WERI-Rb-1 (cell line): ENCODE measurements at regions not wholly inside any gene's neighbourhood (a gene's known extent, or its start where the extent isn't known, plus 50 kb on each side); places are given as distances from the start of the nearest gene placed in this dataset.
"Not testable (repeated sequence)": the region's sequence is repeated elsewhere in the genome, so short reads cannot be mapped to it uniquely, and the experiment has no call there.

Experiments
- DNase-seq: peaks from one replicate; pipeline ENCODE4 v3.0.0-alpha.2; 2020
- H3K27ac ChIP-seq: fragments of 250-450 bp; sonication (Bioruptor Pico); 2 replicates; pipeline ENCODE4 v1.5.1; 2020; ENCODE audit warnings: mild to moderate bottlenecking, moderate library complexity
- H3K27me3 ChIP-seq: fragments of 250-450 bp; sonication (Bioruptor Pico); 2 replicates; pipeline ENCODE4 v1.5.1; 2021; ENCODE audit warnings: mild to moderate bottlenecking, low read depth, moderate library complexity; ENCODE audit not compliant: insufficient read depth, severe bottlenecking
- H3K36me3 ChIP-seq: fragments of 250-450 bp; sonication (Bioruptor Pico); 2 replicates; pipeline ENCODE4 v1.5.1; 2020; ENCODE audit warnings: mild to moderate bottlenecking, moderate library complexity
- H3K4me3 ChIP-seq: 2 replicates; pipeline ENCODE4 v1.5.1; 2011; ENCODE audit warnings: low read depth, mild to moderate bottlenecking, control low read depth, low read length
- H3K9me3 ChIP-seq: fragments of 250-450 bp; sonication (Bioruptor Pico); 2 replicates; pipeline ENCODE4 v1.5.1; 2021; ENCODE audit warnings: mild to moderate bottlenecking, moderate library complexity; ENCODE audit not compliant: severe bottlenecking
- TF ChIP-seq, protein P1 (sequence below): IDR thresholded peaks from 2 replicates; pipeline ENCODE4 v1.5.1; 2011; ENCODE audit warnings: low read depth, mild to moderate bottlenecking, control low read depth, inconsistent platforms, low read length

DNA sequence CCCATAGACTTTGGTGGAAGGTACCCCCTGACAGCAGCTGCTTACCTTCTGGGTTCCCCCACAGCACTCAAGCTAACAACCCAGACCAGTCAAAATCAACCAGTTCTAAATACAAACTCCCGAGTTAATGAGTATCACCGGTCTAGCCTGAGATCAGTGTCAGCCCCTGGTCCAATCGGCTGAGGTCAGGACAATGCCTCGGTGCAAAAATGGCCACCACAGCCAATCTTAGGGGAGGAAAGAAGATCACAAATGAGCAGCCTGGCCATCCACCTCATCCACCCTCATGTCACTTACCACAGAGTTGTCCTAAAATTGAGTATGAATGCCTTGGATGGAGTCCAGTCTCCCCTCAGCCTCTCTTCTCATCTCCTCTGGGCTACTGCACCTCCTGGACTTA lies 128.5 kb downstream of the PHETA1 start:
- H3K9me3 ChIP-seq = no peaks in the 10 kb centered on the region
- H3K27ac ChIP-seq = no peak overlapping the region
- no peaks in the 10 kb centered on the region for H3K36me3 ChIP-seq
- H3K27me3 ChIP-seq = no peaks in the 10 kb centered on the region
- TF ChIP-seq, protein P1, sequence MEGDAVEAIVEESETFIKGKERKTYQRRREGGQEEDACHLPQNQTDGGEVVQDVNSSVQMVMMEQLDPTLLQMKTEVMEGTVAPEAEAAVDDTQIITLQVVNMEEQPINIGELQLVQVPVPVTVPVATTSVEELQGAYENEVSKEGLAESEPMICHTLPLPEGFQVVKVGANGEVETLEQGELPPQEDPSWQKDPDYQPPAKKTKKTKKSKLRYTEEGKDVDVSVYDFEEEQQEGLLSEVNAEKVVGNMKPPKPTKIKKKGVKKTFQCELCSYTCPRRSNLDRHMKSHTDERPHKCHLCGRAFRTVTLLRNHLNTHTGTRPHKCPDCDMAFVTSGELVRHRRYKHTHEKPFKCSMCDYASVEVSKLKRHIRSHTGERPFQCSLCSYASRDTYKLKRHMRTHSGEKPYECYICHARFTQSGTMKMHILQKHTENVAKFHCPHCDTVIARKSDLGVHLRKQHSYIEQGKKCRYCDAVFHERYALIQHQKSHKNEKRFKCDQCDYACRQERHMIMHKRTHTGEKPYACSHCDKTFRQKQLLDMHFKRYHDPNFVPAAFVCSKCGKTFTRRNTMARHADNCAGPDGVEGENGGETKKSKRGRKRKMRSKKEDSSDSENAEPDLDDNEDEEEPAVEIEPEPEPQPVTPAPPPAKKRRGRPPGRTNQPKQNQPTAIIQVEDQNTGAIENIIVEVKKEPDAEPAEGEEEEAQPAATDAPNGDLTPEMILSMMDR = no peak
- no peak for DNase-seq
- H3K4me3 ChIP-seq = no peak overlapping the region

DNA sequence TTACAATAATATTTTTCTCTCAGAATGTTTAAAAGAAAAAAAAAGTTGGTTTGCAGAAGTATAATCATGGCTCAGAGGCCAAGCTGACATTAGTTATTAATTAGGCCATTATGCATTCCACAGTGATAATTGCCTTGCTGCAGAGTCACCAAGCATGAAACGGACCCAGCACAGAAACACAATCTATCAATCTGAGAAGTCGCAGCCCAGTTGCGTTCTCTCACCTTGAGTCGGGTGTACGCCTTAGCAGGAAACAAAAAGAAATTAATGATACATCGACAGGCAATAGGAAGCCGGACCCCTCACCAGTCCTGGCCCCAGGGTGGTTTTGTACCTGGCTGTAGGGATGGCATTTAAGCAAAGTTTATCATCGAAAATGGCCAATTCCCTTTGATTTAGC lies 129.7 kb downstream of the PHETA1 start:
- H3K27me3 ChIP-seq = no peaks in the 10 kb centered on the region
- TF ChIP-seq, protein P1 = no peak
- no peaks in the 10 kb centered on the region for H3K9me3 ChIP-seq
- DNase-seq = no peak
- H3K4me3 ChIP-seq = no peak overlapping the region
- H3K27ac ChIP-seq = no peak overlapping the region
- no peaks in the 10 kb centered on the region for H3K36me3 ChIP-seq

DNA sequence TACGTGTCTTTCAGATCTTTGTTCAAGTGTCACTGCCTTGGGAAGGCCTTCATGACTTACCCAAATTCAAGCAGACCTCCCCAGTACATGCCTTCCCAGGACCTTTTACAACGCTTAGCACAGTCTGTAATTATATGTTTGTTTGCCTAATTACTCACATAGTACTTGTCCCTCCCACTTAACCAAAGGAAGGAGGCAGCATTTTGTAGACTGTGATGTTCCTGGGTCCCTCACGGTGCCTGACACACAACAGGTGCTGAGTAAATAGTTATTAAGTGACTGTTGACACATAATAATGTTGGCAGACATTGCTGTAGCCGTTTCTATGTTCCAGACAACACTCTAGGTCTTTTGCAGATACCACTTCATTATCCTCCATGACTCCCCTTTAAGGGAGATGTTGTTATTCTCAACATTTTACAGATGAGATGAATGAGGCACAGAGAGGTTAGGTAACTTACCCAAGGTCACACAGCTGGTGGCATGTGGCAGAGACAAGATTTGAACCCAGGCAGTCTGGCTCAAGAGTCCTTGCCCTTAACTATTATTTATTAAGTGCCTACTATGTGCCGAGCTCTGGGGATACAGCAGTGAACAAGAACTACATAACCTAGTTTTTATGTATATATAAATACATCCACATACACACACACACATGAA lies 130.7 kb downstream of the PHETA1 start:
- no peak for DNase-seq
- H3K4me3 ChIP-seq = no peak overlapping the region
- TF ChIP-seq, protein P1 = no peak
- H3K27me3 ChIP-seq = no peaks in the 10 kb centered on the region
- H3K36me3 ChIP-seq = no peaks in the 10 kb centered on the region
- H3K9me3 ChIP-seq = no peaks in the 10 kb centered on the region
- H3K27ac ChIP-seq = no peak overlapping the region

DNA sequence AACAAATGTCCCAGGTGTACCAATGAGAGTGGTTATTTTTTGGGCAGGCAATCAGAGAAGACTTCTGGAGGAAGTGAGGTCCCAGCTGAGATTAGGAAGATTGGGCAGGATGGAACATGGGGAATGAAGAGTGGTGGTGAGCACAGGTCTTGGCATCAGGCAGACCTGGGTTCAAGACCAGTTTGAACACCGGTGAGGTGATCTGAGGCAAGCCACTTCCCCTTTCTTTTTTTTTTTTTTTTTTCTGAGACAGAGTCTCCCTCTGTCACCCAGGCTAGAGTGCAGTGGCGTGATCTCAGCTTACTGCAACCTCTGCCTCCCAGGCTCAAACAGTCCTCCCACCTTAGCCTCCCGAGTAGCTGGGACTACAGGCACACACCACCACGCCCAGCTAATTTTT lies 134.4 kb downstream of the PHETA1 start:
- not testable (repeated sequence) for H3K27ac ChIP-seq, H3K4me3 ChIP-seq, DNase-seq, H3K36me3 ChIP-seq, H3K27me3 ChIP-seq, H3K9me3 ChIP-seq

DNA sequence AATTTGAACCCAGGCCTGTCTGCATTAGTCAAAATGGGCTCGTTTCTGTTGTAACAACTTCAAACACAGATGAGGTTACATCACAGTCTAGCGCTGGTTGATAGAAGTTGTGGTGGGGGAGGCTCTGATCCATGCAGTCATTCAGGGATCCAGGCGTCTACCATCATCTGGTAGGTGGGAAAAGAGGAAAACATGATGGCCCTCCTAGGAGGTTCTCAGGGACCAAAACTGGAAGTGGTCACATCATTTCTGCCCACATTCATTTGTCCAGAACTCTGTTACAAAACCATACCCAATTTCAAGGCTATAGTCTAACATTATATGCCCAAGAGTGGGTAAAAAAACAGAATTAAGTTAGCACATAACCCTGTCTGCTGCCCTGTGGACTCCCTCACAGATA lies 135.1 kb downstream of the PHETA1 start:
- H3K4me3 ChIP-seq = no peak overlapping the region
- H3K36me3 ChIP-seq = no peaks in the 10 kb centered on the region
- H3K27ac ChIP-seq = no peak overlapping the region
- H3K27me3 ChIP-seq = no peaks in the 10 kb centered on the region
- TF ChIP-seq, protein P1 = no peak
- no peak for DNase-seq
- H3K9me3 ChIP-seq = no peaks in the 10 kb centered on the region

DNA sequence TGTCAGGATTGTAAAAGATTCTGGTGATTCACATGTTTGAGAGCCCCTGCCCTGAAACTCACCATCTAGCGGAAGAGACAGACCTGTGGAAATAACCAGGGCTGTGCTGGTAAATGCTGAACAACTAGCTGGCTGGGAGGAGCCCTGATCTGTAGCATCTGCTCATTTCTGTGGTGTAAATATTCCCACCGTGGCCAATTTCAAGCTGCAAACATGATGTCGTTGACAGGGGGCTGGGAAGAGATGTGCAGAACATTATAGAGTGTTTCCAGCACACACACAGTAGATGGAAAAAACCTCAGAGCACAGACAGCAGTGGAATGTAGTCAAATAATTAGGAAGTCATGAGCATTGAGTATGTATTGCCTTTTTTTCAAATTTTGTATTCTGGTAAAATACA lies 138.2 kb downstream of the PHETA1 start:
- no peaks in the 10 kb centered on the region for H3K36me3 ChIP-seq
- no peaks in the 10 kb centered on the region for H3K27me3 ChIP-seq
- no peaks in the 10 kb centered on the region for H3K9me3 ChIP-seq
- H3K4me3 ChIP-seq = no peak overlapping the region
- no peak overlapping the region for H3K27ac ChIP-seq
- DNase-seq = no peak
- TF ChIP-seq, protein P1 = no peak
